Left ventricle myocardium inferior (tissue), 1 donor: ENCODE measurements at regions not wholly inside any gene's neighbourhood (a gene's known extent, or its start where the extent isn't known, plus 50 kb on each side); places are given as distances from the start of the nearest gene placed in this dataset.

Experiments
- DNase-seq: peaks from one replicate; pipeline ENCODE4 v3.0.0-alpha.2; 2020
- H3K27ac ChIP-seq: fragments of 200-600 bp; replicated peaks from 2 replicates; pipeline ENCODE4 v1.8.0; 2021
- H3K27me3 ChIP-seq: fragments of 200-600 bp; 2 replicates; pipeline ENCODE4 v1.8.0; 2021; ENCODE audit warnings: low read depth
- H3K36me3 ChIP-seq: fragments of 200-600 bp; 2 replicates; pipeline ENCODE4 v1.8.0; 2021
- H3K4me1 ChIP-seq: fragments of 200-600 bp; 2 replicates; pipeline ENCODE4 v1.8.0; 2021
- H3K4me3 ChIP-seq: fragments of 200-600 bp; 2 replicates; pipeline ENCODE4 v1.8.0; 2021; ENCODE audit warnings: mild to moderate bottlenecking, moderate library complexity
- H3K9me3 ChIP-seq: fragments of 200-600 bp; replicated peaks from 2 replicates; pipeline ENCODE4 v1.8.0; 2021
- intact Hi-C: fragments of 100-400 bp; cut with micrococcal nuclease; formaldehyde crosslinking; loops from one replicate; pipeline ENCODE4 v1.11.0; 2022
- TF ChIP-seq, protein P1 (sequence below): fragments of 200-600 bp; IDR thresholded peaks from 2 replicates; pipeline ENCODE4 v1.8.0; 2021; ENCODE audit warnings: antibody characterized with exemption, mild to moderate bottlenecking, borderline replicate concordance
- donor health status: DM: no; HTN: yes; CAD: no; lungs with severe emphysema.

DNA sequence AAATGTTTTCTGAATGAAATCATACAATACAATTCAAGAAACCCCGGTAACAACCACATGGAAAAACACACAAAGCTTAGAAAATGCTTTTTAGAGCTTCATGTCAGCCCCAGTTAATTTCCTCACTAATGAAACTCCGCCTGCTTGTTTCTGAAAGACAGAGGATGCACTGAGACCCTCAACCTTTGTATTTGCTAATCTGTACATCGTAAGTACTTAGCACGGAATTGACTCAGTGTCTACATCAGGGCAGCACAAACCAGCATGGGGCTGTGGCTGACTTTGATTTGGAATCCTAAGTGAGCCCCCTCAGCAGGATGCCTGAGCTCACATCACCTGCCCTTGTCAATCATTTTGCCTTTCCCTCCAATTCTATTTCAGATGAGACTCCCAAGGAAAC, 499.1 kb upstream of the MPDZ start:
- Histone ChIP-seq H3K27ac (no peak overlapping the region), H3K9me3 (no peaks in the 10 kb centered on the region), H3K27me3 (no peaks in the 10 kb centered on the region), H3K36me3 (no peaks in the 10 kb centered on the region), H3K4me1 (peaks cover 9% of the 10 kb centered on the region), H3K4me3 (no peak overlapping the region)
- DNase-seq: no peak
- TF ChIP-seq, protein P1, sequence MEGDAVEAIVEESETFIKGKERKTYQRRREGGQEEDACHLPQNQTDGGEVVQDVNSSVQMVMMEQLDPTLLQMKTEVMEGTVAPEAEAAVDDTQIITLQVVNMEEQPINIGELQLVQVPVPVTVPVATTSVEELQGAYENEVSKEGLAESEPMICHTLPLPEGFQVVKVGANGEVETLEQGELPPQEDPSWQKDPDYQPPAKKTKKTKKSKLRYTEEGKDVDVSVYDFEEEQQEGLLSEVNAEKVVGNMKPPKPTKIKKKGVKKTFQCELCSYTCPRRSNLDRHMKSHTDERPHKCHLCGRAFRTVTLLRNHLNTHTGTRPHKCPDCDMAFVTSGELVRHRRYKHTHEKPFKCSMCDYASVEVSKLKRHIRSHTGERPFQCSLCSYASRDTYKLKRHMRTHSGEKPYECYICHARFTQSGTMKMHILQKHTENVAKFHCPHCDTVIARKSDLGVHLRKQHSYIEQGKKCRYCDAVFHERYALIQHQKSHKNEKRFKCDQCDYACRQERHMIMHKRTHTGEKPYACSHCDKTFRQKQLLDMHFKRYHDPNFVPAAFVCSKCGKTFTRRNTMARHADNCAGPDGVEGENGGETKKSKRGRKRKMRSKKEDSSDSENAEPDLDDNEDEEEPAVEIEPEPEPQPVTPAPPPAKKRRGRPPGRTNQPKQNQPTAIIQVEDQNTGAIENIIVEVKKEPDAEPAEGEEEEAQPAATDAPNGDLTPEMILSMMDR: no peak
- intact Hi-C loops: no loop called here

DNA sequence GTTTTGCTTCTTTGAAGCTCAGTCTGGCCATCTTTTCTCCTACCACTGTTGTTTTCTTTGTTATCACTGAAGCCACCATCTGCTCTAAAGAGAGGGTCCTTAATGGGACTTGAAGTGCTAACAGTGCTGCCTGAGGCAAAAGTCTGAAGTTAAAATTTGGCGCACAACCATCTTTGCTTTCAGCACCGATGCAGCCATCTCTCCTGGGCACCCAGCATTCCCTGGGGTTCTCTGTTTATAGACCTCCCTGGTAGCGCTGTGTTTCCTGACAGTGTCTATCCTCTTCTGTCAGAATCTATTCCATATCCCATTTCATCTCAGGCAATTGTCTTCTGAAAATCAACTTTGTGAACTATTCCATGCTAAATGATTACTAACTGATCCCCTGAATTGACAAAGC, 491.5 kb upstream of the MPDZ start:
- intact Hi-C loops: no loop called here
- no peak overlapping the region for H3K27ac ChIP-seq
- no peaks in the 10 kb centered on the region for H3K9me3 ChIP-seq
- H3K27me3 ChIP-seq: no peaks in the 10 kb centered on the region
- TF ChIP-seq, protein P1: no peak
- no peaks in the 10 kb centered on the region for H3K36me3 ChIP-seq
- H3K4me1 ChIP-seq: no peaks in the 10 kb centered on the region
- no peak for DNase-seq
- no peak overlapping the region for H3K4me3 ChIP-seq

DNA sequence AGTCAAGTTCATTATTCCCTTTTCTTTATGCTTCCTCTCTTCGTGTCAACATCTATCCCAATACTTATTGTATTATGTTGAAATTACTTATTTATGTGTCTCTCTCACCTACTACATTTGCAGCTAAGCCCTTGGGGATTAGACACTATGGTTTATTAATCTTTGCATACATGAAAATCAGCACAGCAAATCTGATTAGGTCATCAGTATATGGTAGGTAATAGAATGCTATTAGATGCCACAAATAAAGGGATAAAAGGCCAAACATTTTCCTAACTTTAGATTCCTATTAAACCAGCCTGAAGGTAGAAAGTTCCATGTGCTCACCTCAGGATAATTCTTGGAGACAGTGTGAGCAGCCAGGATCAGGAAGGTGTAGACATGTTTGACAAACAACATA, 490.1 kb upstream of the MPDZ start:
- TF ChIP-seq, protein P1: no peak

DNA sequence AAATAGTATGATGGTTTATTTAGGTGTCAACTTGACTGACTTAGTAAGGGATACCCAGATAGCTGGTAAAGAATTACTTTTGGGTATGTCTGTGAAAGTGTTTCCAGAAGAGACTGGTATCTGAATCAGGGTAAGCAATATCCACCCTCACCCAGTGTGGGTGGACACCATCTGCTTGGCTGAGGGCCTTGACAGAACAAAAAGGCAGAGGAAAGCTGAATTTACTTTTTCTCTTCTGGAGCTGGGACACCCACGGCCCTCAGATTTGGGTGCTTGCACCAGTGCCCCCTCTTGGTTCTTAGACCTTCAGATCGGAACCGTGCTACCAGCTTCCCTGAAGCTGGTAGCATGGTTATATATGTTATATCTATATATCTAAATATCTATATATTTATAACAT, 489.5 kb upstream of the MPDZ start:
- no peak overlapping the region for H3K4me3 ChIP-seq
- DNase-seq: no peak
- H3K9me3 ChIP-seq: no peaks in the 10 kb centered on the region
- H3K36me3 ChIP-seq: no peaks in the 10 kb centered on the region
- H3K4me1 ChIP-seq: no peaks in the 10 kb centered on the region
- TF ChIP-seq, protein P1: no peak
- H3K27me3 ChIP-seq: no peaks in the 10 kb centered on the region
- intact Hi-C loops: no loop called here
- H3K27ac ChIP-seq: no peak overlapping the region

More for the DNA sequence above, 490.1 kb upstream of the MPDZ start:
- no peak overlapping the region for H3K4me3 ChIP-seq
- H3K9me3 ChIP-seq: no peaks in the 10 kb centered on the region
- no peak overlapping the region for H3K27ac ChIP-seq
- no peaks in the 10 kb centered on the region for H3K4me1 ChIP-seq
- no peak for DNase-seq
- no peaks in the 10 kb centered on the region for H3K27me3 ChIP-seq
- intact Hi-C loops: no loop called here
- no peaks in the 10 kb centered on the region for H3K36me3 ChIP-seq

DNA sequence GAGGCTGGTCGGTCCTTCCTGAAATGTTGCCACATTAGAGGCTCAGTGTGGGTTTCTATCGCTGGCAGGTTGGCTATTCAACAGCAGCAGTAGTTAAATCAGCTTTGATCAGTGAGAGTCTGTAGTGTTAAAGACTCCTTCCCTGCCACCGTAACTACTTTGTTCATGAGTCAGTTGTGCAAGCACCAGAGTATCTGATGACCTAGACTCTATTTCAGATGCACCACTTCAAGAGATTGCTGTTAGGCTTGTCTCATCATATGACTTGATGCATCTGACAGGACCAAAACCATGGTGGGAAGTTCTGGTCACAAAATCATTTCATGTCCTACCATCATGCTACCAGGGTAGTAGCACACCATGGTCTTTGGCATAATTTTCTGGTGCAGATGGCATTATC, 482.7 kb upstream of the MPDZ start:
- Histone ChIP-seq H3K27ac (no peak overlapping the region), H3K4me1 (peaks cover 4% of the 10 kb centered on the region), H3K4me3 (no peak overlapping the region), H3K36me3 (no peaks in the 10 kb centered on the region), H3K27me3 (no peaks in the 10 kb centered on the region), H3K9me3 (no peaks in the 10 kb centered on the region)
- TF ChIP-seq, protein P1: no peak
- intact Hi-C loops: no loop called here
- DNase-seq: no peak

DNA sequence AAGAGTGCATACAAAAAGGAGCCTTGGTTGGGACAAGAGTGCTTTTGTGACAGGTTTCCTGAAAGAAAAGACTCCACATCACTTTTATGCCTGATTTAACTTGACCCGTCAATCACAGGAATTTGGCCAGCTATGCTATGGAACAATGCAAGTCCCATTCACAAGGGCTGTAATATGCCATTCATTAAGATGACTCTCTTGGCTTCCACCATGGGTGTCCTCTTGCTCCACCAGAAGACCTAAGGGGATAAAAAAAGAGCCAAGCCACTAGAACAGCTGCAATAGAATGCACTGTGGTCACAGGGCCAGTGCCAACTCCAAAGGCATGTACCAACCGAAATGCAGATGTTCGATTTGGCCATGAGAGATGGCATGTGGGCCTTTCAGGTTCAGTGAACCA, 480.1 kb upstream of the MPDZ start:
- intact Hi-C loops: no loop called here
- Histone ChIP-seq H3K4me3 (no peak overlapping the region), H3K27me3 (no peaks in the 10 kb centered on the region), H3K9me3 (no peaks in the 10 kb centered on the region), H3K27ac (no peak overlapping the region), H3K36me3 (no peaks in the 10 kb centered on the region), H3K4me1 (peaks cover 4% of the 10 kb centered on the region)
- DNase-seq: no peak
- TF ChIP-seq, protein P1: no peak
